HG03103 (cell line): ENCODE measurements at regions not wholly inside any gene's neighbourhood (a gene's known extent, or its start where the extent isn't known, plus 50 kb on each side); places are given as distances from the start of the nearest gene placed in this dataset.
"Not testable (repeated sequence)": the region's sequence is repeated elsewhere in the genome, so short reads cannot be mapped to it uniquely, and the experiment has no call there.

ENCODE experiments used
- ATAC-seq: cut with Tn5 transposase; IDR thresholded peaks from one replicate; pipeline ENCODE4 v1.9.1; 2021; ENCODE audit warnings: low read depth; ENCODE audit not compliant: unreplicated experiment

DNA sequence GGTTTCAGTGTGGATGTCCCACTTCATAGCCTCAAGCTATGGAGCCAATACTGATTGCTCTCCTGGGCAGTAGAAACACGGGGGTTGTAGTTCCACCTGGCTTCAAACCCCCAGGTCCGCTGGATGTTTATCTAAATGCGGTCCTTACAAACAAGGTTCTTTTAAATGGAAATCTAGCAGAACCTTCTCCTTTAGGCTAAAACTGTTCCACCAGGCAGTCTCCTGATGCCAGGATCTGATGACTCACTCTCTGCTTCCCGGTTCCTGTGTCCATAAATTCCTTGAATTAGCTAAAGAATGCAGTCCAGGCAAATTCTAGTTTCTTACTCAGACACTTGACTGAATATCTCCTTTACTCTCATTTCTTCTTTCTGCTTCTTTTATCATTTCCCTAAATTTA lies 108.4 kb upstream of the FAM3C start:
- no peak for ATAC-seq

- ATAC-seq: no peak
These were observed 107.6 kb upstream of the FAM3C start for GRCh38 chr7:121503730-121504129.

DNA sequence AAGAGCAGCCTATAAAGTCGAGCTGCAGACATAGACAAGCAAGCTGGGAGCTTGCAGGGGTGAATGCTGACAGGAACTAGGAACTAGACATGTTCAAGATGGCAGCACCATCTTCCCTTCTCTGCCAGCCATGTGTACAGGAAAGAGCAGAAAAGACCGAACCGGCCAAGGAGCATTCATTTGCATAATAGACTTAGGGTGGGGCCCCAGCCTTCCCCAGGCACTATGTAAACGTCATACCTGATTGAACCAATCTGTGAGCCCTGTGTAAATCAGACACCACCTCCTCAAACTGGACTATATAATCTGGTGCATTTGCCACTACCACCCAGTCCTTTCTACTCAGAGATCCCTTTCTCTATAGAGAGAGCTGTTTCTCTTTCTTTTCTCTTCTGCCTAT lies 106.9 kb upstream of the FAM3C start:
- no peak for ATAC-seq

DNA sequence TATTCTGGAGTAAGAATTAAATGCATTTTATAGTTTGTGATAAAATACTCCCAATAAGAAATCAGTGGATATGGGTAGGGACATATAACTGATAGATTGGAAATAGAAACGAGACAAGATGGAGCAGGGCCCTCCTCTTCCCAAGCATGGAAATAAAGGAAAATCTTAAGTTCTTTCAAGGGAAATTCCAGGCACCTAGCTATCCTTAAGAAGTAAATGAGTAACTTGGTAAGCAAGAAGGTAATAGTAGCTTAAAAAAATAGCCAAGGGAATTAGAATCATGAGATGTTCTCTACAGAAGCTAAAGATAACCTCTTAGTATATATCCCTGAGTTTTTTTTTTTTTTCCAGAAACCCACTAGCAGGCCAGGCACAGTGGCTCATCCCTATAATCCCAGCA lies 105.5 kb upstream of the FAM3C start:
- ATAC-seq: no peak

GRCh38 chr7:121500360-121501058 lies 104.4 kb upstream of the FAM3C start:
- ATAC-seq: no peak

- ATAC-seq: no peak
These were observed 103.5 kb upstream of the FAM3C start for GRCh38 chr7:121499624-121500023.

- no peak for ATAC-seq
These were observed 102.7 kb upstream of the FAM3C start for GRCh38 chr7:121498816-121499215.

GRCh38 chr7:121497545-121497944 lies 101.4 kb upstream of the FAM3C start:
- not testable (repeated sequence) for ATAC-seq

DNA sequence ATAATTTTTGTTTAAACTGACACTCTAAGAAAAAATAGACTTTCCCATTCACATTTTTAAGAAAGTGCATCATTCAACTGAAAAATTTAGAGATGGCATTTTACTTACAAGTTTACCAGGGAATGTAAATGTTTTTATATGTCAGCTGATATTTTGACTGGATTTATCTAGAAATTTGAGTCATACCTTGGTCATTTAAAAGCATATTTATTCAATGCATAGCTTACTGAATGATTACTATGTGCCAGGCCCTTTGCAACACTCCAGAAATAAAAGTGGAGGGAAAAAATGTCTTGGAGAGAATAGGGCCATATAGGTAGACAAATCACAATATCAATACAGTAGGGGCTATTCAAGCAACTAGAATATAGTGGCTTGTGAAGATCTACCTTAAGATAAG lies 98.4 kb upstream of the FAM3C start:
- ATAC-seq: no peak

- no peak for ATAC-seq
These were observed 97.4 kb upstream of the FAM3C start for GRCh38 chr7:121493553-121493952.

- no peak for ATAC-seq
These were observed 94.2 kb upstream of the FAM3C start for GRCh38 chr7:121490309-121490708.

DNA sequence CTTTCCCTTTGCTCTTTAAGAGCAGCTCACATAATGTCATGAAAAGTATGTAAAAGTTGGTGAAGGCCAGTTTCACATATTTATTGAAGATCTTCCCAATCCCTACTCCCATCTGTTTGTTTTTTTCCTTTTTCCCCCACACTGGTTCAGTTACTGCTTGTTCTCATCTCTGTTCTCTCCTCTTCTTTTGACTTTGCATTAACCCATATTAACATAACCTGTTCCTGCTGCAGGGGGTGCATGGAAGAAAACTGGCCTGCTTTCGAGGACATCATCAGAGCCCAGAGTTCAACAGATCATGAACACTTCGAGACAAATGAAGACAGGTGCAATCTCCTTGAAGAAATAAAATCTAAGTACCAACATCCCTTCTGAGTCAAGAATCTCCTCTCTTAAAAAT lies 93.3 kb upstream of the FAM3C start:
- ATAC-seq: no peak

DNA sequence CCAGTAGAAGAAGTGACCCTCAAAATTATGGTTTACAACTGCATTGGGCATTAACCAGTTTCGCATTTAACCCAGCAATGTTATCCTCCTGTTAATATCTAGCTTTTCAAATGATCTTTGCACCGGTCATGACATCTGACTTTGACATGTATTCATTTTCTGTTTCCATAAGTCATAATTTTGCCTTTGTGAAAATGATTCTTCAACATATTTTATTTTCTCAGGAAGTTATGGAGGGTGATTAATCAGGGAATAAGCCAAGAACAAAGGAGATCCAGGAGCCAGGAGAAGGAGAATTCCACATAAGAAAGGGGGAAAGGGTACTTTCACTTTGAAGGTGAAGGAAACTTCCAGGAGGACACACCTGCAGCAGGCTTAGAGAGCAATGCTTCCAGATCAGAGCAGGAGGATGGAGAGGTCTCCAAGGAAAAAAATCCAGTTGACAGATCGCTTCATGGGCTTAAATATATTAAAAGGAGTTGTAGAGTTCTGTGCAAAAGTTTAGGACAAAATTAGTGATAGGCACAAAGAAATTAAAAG lies 92.1 kb upstream of the FAM3C start:
- ATAC-seq: no peak

- ATAC-seq: no peak
These were observed 90.5 kb upstream of the FAM3C start for GRCh38 chr7:121486590-121486989.

DNA sequence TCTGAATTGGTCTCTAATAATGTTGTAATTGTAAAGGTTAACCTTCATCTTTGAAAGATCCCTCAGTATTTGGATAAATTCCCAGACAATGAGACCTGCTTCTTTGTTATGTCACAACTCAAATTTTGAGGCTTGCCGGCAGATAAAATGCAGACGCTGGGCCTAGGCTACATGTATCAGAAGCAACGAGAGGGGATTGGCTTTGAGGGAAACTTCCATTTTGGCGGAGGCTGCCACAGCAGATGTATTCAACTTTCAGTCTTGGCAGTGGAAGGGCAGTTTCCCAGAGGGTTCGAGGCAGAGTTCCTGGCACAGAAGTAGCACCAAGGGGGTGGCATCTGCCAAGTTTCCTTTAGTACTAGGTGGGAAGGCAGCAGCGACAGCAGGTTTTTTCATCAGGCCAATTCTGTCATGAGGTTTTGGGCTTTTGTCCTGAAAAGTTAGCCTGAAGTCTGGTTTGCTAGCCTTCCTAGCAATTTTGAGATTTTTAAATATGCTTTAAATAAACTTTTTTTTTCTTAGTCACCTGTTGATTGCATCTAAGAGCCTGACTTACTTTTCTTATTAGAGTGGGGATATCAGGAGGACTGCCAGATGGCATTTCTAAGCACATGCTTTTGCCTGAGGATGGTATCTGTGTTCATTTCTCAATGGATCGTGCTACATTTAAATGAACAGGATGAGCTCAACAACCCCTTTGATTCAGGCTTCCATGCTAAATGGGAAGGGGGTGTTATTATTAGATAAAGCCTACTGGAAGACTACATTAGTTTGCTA lies 89.5 kb upstream of the FAM3C start:
- ATAC-seq: no peak

GRCh38 chr7:121484089-121484763 lies 88.1 kb upstream of the FAM3C start:
- no peak for ATAC-seq

- no peak for ATAC-seq
These were observed 84.6 kb upstream of the FAM3C start for GRCh38 chr7:121480566-121481335.

DNA sequence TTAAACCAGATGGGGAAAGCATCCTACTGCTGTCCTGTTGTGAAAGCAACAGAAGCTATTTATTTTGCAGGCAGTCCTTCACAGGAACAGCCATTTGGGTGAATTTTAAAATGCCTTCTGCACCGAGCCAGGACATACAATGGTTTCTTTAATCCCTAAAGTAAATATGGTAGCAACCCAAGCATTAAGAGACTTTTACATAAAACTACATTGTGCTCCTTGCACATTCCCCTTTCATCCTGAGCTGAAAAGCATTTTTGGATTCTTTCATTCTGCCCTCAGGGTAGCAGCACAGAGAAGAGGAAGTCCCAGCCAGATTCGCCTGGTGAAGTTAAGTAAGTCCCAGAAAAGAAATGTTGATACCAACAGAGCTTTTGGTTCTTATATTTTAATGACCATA lies 84.0 kb upstream of the FAM3C start:
- ATAC-seq: no peak

DNA sequence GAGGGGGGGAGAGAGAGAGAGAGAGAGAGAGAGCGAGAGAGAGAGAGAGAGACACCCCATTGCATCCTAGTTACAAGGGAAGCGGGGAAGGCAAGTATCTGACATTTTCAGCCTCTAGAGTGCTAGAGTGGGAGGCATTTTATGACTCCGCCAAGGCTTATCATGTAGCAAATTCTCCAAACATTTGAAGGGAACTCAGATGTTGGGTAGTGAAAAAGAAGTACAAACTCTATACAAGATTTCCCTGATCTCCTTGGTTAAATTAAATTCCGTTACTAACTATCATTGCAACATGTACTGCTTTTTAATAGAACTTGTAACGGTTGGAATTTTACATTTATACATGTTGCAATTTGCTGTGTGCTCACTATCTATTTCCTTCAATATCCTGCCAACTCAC lies 83.4 kb upstream of the FAM3C start:
- no peak for ATAC-seq

DNA sequence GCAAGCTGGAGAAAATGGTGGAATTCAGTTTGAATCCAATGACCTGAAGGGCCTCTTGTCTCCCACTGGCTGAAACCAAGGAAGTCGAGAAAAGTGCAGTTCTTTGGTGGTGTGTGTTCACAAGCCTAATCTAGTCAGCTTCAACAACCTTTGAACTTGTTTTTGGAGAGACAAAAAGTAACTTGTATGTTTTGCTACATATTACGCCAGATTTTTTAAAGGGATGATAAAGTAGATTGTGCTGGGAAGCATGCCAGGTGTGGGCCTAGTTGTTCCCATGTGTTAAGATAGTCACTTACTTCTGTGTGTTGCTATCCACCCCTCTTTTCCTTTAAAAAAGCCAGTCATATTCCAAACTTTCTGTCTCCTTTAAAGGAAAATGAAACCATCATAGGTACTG lies 79.7 kb upstream of the FAM3C start:
- ATAC-seq: no peak

GRCh38 chr7:121474301-121474673 lies 78.2 kb upstream of the FAM3C start:
- no peak for ATAC-seq
